Gastroesophageal sphincter (tissue), 4 donors: ENCODE measurements at regions not wholly inside any gene's neighbourhood (a gene's known extent, or its start where the extent isn't known, plus 50 kb on each side); places are given as distances from the start of the nearest gene placed in this dataset.

ENCODE experiments used
- ATAC-seq: fragments of 150-250 bp; one replicate; pipeline ENCODE4 v1.9.1; 2016; ENCODE audit warnings: mild to moderate bottlenecking, moderate library complexity
- H3K27ac ChIP-seq, 4 donors: fragments of 200-600 bp; sonication (generic) in 3 of 4; 1 replicate in 3 of 4; 2 replicates in 1 of 4; pipeline ENCODE4 v1.5.1; 2016 to 2019
- H3K27me3 ChIP-seq: fragments of 200-600 bp; sonication (generic); one replicate; pipeline ENCODE4 v1.5.1; 2019
- H3K36me3 ChIP-seq, 2 donors: fragments of 200-600 bp; sonication (generic); one replicate each; pipeline ENCODE4 v1.5.1; 2019; ENCODE audit warnings: control low read depth in 1 of 2
- H3K4me1 ChIP-seq, 3 donors: fragments of 200-600 bp; sonication (generic); 1 replicate in 2 of 3; 2 replicates in 1 of 3; pipeline ENCODE4 v1.5.1; 2016 to 2019; ENCODE audit warnings: control low read depth in 2 of 3
- H3K4me3 ChIP-seq, 2 donors: fragments of 200-600 bp; sonication (generic); one replicate each; pipeline ENCODE4 v1.5.1; 2019; ENCODE audit warnings: mild to moderate bottlenecking in 1 of 2, moderate library complexity in 1 of 2
- H3K9me3 ChIP-seq, 3 donors: fragments of 200-600 bp; sonication (generic); one replicate each; pipeline ENCODE4 v1.5.1; 2017 to 2019; ENCODE audit warnings: control low read depth in 2 of 3
- CTCF ChIP-seq, 4 experiments: fragments of 200-600 bp in 2 of 4; fragments of 450-650 bp in 2 of 4; sonication (generic) in 1 of 4; IDR thresholded peaks; one replicate each; pipeline ENCODE4 v1.5.1; 2017 to 2019; ENCODE audit warnings: antibody characterized with exemption in 4 of 4, mild to moderate bottlenecking in 2 of 4, moderate library complexity in 2 of 4
- EP300 ChIP-seq: sonication (generic); formaldehyde crosslinking; IDR thresholded peaks from one replicate; pipeline ENCODE4 v1.6.1; 2017; ENCODE audit warnings: antibody characterized with exemption, mild to moderate bottlenecking
- POLR2A ChIP-seq, 2 donors: fragments of 450-650 bp; IDR thresholded peaks; one replicate each; pipeline ENCODE4 v1.6.1; 2017; ENCODE audit warnings: antibody characterized with exemption in 2 of 2, mild to moderate bottlenecking in 2 of 2, moderate library complexity in 1 of 2
- POLR2AphosphoS5 ChIP-seq: sonication (generic); formaldehyde crosslinking; IDR thresholded peaks from one replicate; pipeline ENCODE4 v1.6.1; 2017; ENCODE audit warnings: antibody characterized with exemption
- WGBS, 2 donors: methylation state at CpG; one replicate each; pipeline ENCODE4 v1.1.5; 2018; ENCODE audit warnings: low coverage in 1 of 2; 5-methylcytosine and 5-hydroxymethylcytosine counted together

GRCh38 chr11:70605846-70606245 is 207.5 kb downstream of the CTTN start:
- WGBS, 2 donors, result 78 to 100% methylated on average over 2 to 4 of the region's 5 CpGs
- TF ChIP-seq EP300 (no peak), POLR2A (IDR thresholded peaks at IDR 0.05) (no peak), POLR2AphosphoS5 (no peak), CTCF (IDR thresholded peaks at IDR 0.05) (no peak)
- Histone ChIP-seq H3K27ac (no peak overlapping the region), H3K9me3 (no peaks in the 10 kb centered on the region), H3K27me3 (peaks cover 4% of the 10 kb centered on the region), H3K4me3 (no peak overlapping the region), H3K4me1 (peaks cover 0 to 9% (median 0%) of the 10 kb centered on the region in 3 donors), H3K36me3 (no peaks in the 10 kb centered on the region)
- no peak for ATAC-seq

- TF ChIP-seq POLR2AphosphoS5 (no peak), CTCF (IDR thresholded peaks at IDR 0.05) (no peak), EP300 (no peak), POLR2A (IDR thresholded peaks at IDR 0.05) (no peak)
- 93% methylated on average over 2 of the region's 12 CpGs; no CpG with 5 or more reads in 1 of the 2 donors for WGBS, 2 donors
- H3K4me1 ChIP-seq, result peaks cover 0 to 11% (median 0%) of the 10 kb centered on the region in 3 donors
- peaks cover 4% of the 10 kb centered on the region for H3K27me3 ChIP-seq
- no peaks in the 10 kb centered on the region for H3K9me3 ChIP-seq
- no peak overlapping the region for H3K27ac ChIP-seq
- no peak for ATAC-seq
- H3K4me3 ChIP-seq, result no peak overlapping the region
- no peaks in the 10 kb centered on the region for H3K36me3 ChIP-seq
These were observed 208.1 kb downstream of the CTTN start for GRCh38 chr11:70606248-70606950.

- no peak for ATAC-seq
- peaks cover 8% of the 10 kb centered on the region for H3K27me3 ChIP-seq
- no peaks in the 10 kb centered on the region for H3K36me3 ChIP-seq
- TF ChIP-seq POLR2A (IDR thresholded peaks at IDR 0.05) (no peak), POLR2AphosphoS5 (no peak), CTCF (IDR thresholded peaks at IDR 0.05) (no peak), EP300 (no peak)
- no peaks in the 10 kb centered on the region for H3K9me3 ChIP-seq
- WGBS, 2 donors, result 100% methylated on average over 1 of the region's 10 CpGs
- H3K27ac ChIP-seq, result no peak overlapping the region
- no peak overlapping the region for H3K4me3 ChIP-seq
- H3K4me1 ChIP-seq, result peaks cover 0 to 11% (median 0%) of the 10 kb centered on the region in 3 donors
These were observed 208.6 kb downstream of the CTTN start for GRCh38 chr11:70606951-70607330.

- Histone ChIP-seq H3K4me3 (no peak overlapping the region), H3K27ac (no peak overlapping the region), H3K36me3 (no peaks in the 10 kb centered on the region), H3K4me1 (peaks cover 0 to 11% (median 0%) of the 10 kb centered on the region in 3 donors), H3K27me3 (peaks cover 14% of the 10 kb centered on the region), H3K9me3 (no peaks in the 10 kb centered on the region)
- no peak for ATAC-seq
- no peak for TF ChIP-seq CTCF (IDR thresholded peaks at IDR 0.05)
- TF ChIP-seq EP300, result no peak
- TF ChIP-seq POLR2AphosphoS5, result no peak
- no peak for TF ChIP-seq POLR2A (IDR thresholded peaks at IDR 0.05)
- WGBS, 2 donors, result 89% methylated on average over 1 of the region's 6 CpGs; no CpG with 5 or more reads in 1 of the 2 donors
These were observed 209.2 kb downstream of the CTTN start for GRCh38 chr11:70607561-70607960.
